Gastroesophageal sphincter (tissue), 4 donors: ENCODE measurements at regions not wholly inside any gene's neighbourhood (a gene's known extent, or its start where the extent isn't known, plus 50 kb on each side); places are given as distances from the start of the nearest gene placed in this dataset.

Experiments
- ATAC-seq: fragments of 150-250 bp; one replicate; pipeline ENCODE4 v1.9.1; 2016; ENCODE audit warnings: mild to moderate bottlenecking, moderate library complexity
- H3K27ac ChIP-seq, 4 donors: fragments of 200-600 bp; sonication (generic) in 3 of 4; 1 replicate in 3 of 4; 2 replicates in 1 of 4; pipeline ENCODE4 v1.5.1; 2016 to 2019
- H3K27me3 ChIP-seq: fragments of 200-600 bp; sonication (generic); one replicate; pipeline ENCODE4 v1.5.1; 2019
- H3K36me3 ChIP-seq, 2 donors: fragments of 200-600 bp; sonication (generic); one replicate each; pipeline ENCODE4 v1.5.1; 2019; ENCODE audit warnings: control low read depth in 1 of 2
- H3K4me1 ChIP-seq, 3 donors: fragments of 200-600 bp; sonication (generic); 1 replicate in 2 of 3; 2 replicates in 1 of 3; pipeline ENCODE4 v1.5.1; 2016 to 2019; ENCODE audit warnings: control low read depth in 2 of 3
- H3K4me3 ChIP-seq, 2 donors: fragments of 200-600 bp; sonication (generic); one replicate each; pipeline ENCODE4 v1.5.1; 2019; ENCODE audit warnings: mild to moderate bottlenecking in 1 of 2, moderate library complexity in 1 of 2
- H3K9me3 ChIP-seq, 3 donors: fragments of 200-600 bp; sonication (generic); one replicate each; pipeline ENCODE4 v1.5.1; 2017 to 2019; ENCODE audit warnings: control low read depth in 2 of 3
- CTCF ChIP-seq, 4 experiments: fragments of 200-600 bp in 2 of 4; fragments of 450-650 bp in 2 of 4; sonication (generic) in 1 of 4; IDR thresholded peaks; one replicate each; pipeline ENCODE4 v1.5.1; 2017 to 2019; ENCODE audit warnings: antibody characterized with exemption in 4 of 4, mild to moderate bottlenecking in 2 of 4, moderate library complexity in 2 of 4
- EP300 ChIP-seq: sonication (generic); formaldehyde crosslinking; IDR thresholded peaks from one replicate; pipeline ENCODE4 v1.6.1; 2017; ENCODE audit warnings: antibody characterized with exemption, mild to moderate bottlenecking
- POLR2A ChIP-seq, 2 donors: fragments of 450-650 bp; IDR thresholded peaks; one replicate each; pipeline ENCODE4 v1.6.1; 2017; ENCODE audit warnings: antibody characterized with exemption in 2 of 2, mild to moderate bottlenecking in 2 of 2, moderate library complexity in 1 of 2
- POLR2AphosphoS5 ChIP-seq: sonication (generic); formaldehyde crosslinking; IDR thresholded peaks from one replicate; pipeline ENCODE4 v1.6.1; 2017; ENCODE audit warnings: antibody characterized with exemption
- WGBS, 2 donors: methylation state at CpG; one replicate each; pipeline ENCODE4 v1.1.5; 2018; ENCODE audit warnings: low coverage in 1 of 2; 5-methylcytosine and 5-hydroxymethylcytosine counted together

- no peak for TF ChIP-seq CTCF (IDR thresholded peaks at IDR 0.05)
- TF ChIP-seq POLR2AphosphoS5, result no peak
- no peak for TF ChIP-seq POLR2A (IDR thresholded peaks at IDR 0.05)
- no peak for TF ChIP-seq EP300
- 100% methylated on average over 1 to 2 of the region's 2 CpGs for WGBS, 2 donors
- Histone ChIP-seq H3K27me3 (no peaks in the 10 kb centered on the region), H3K27ac (no peak overlapping the region), H3K4me3 (no peak overlapping the region), H3K4me1 (no peaks in the 10 kb centered on the region), H3K9me3 (peaks cover 0 to 15% (median 0%) of the 10 kb centered on the region in 3 donors), H3K36me3 (no peaks in the 10 kb centered on the region)
- no peak for ATAC-seq
Observed at GRCh38 chr3:35028157-35028556, 611.2 kb upstream of the ARPP21 start.

GRCh38 chr3:35042210-35042991, 596.9 kb upstream of the ARPP21 start:
- no peak for ATAC-seq
- no peaks in the 10 kb centered on the region for H3K9me3 ChIP-seq
- H3K4me1 ChIP-seq, result no peaks in the 10 kb centered on the region
- WGBS, 2 donors, result 50 to 60% methylated on average over 2 of the region's 2 CpGs
- H3K36me3 ChIP-seq, result no peaks in the 10 kb centered on the region
- H3K4me3 ChIP-seq, result no peak overlapping the region
- no peaks in the 10 kb centered on the region for H3K27me3 ChIP-seq
- no peak overlapping the region for H3K27ac ChIP-seq
- TF ChIP-seq POLR2A (IDR thresholded peaks at IDR 0.05) (no peak), EP300 (no peak), POLR2AphosphoS5 (no peak), CTCF (IDR thresholded peaks at IDR 0.05) (no peak)

GRCh38 chr3:35043040-35043439, 596.3 kb upstream of the ARPP21 start:
- no peak overlapping the region for H3K27ac ChIP-seq
- no peak for TF ChIP-seq EP300
- no peak for TF ChIP-seq CTCF (IDR thresholded peaks at IDR 0.05)
- TF ChIP-seq POLR2AphosphoS5, result no peak
- TF ChIP-seq POLR2A (IDR thresholded peaks at IDR 0.05), result no peak
- no peaks in the 10 kb centered on the region for H3K4me1 ChIP-seq
- H3K36me3 ChIP-seq, result no peaks in the 10 kb centered on the region
- no peaks in the 10 kb centered on the region for H3K9me3 ChIP-seq
- no peaks in the 10 kb centered on the region for H3K27me3 ChIP-seq
- no peak for ATAC-seq
- 70 to 91% methylated on average over 1 to 2 of the region's 2 CpGs for whole genome bisulfite sequencing, 2 donors
- no peak overlapping the region for H3K4me3 ChIP-seq

GRCh38 chr3:35044190-35044589, 595.1 kb upstream of the ARPP21 start:
- WGBS, 2 donors, result 100% methylated on average over 1 of the region's 1 CpG
- TF ChIP-seq POLR2A (IDR thresholded peaks at IDR 0.05), result no peak
- no peak for TF ChIP-seq POLR2AphosphoS5
- TF ChIP-seq CTCF (IDR thresholded peaks at IDR 0.05), result no peak
- TF ChIP-seq EP300, result no peak

GRCh38 chr3:35045118-35045517, 594.2 kb upstream of the ARPP21 start:
- H3K9me3 ChIP-seq, result no peaks in the 10 kb centered on the region
- H3K27me3 ChIP-seq, result no peaks in the 10 kb centered on the region
- 95% methylated on average over 2 of the region's 2 CpGs for WGBS, 2 donors
- no peak overlapping the region for H3K27ac ChIP-seq
- no peak overlapping the region for H3K4me3 ChIP-seq
- no peak for TF ChIP-seq EP300
- no peaks in the 10 kb centered on the region for H3K4me1 ChIP-seq
- no peak for ATAC-seq
- H3K36me3 ChIP-seq, result no peaks in the 10 kb centered on the region

More at GRCh38 chr3:35044190-35044589, 595.1 kb upstream of the ARPP21 start:
- H3K4me3 ChIP-seq, result no peak overlapping the region
- H3K27ac ChIP-seq, result no peak overlapping the region
- ATAC-seq, result no peak
- no peaks in the 10 kb centered on the region for H3K36me3 ChIP-seq
- no peaks in the 10 kb centered on the region for H3K9me3 ChIP-seq
- H3K27me3 ChIP-seq, result no peaks in the 10 kb centered on the region
- no peaks in the 10 kb centered on the region for H3K4me1 ChIP-seq
